NCI-H146 (cell line): ENCODE measurements at regions not wholly inside any gene's neighbourhood (a gene's known extent, or its start where the extent isn't known, plus 50 kb on each side); places are given as distances from the start of the nearest gene placed in this dataset.
A peak's percentile ranks its signal among the peaks of the same experiment; 100 is the strongest.
"Not testable (repeated sequence)": the region's sequence is repeated elsewhere in the genome, so short reads cannot be mapped to it uniquely, and the experiment has no call there.

Experiments
- DNase-seq: peaks from one replicate; lab custom pipeline; 2025; lab: John Stamatoyannopoulos, UW

DNA sequence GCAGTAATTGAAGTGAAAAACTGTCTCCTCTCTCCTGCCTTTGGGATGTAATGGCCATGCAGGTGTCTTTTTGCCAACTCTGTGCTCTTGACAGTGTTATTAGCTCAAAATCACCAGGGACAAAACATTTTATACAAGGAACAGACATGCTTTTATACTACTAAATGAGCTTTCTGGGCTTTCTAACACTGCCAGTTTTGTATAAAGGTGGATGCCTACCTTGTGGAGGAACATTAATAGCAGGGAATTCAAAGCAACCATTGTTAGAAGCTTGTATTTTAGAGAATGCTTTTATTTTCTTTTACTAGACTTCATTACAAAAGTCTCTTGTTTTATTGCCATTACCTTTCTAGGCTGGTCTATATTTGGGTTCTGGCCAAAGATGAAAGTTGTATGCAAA lies 54.7 kb upstream of the ARSJ start:
- no peak for DNase-seq

DNA sequence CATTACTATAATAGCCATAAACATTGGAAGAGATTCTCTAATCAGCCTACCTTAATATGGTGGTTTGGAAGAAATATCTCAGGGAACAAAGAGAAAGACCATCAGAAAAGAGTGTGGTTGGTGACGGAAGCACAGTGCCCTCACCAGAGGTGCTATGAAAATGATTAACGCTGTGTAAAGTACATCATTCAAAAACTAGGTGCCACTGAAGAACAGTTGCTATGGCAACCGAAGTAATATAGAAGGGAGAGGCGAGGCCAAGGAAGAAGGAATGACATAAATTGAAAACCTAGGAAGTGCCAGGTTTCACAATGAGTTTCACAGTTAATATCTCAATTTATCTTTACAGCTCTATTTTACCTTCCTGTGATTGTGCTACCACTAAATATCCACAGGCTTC lies 57.0 kb upstream of the ARSJ start:
- no peak for DNase-seq

DNA sequence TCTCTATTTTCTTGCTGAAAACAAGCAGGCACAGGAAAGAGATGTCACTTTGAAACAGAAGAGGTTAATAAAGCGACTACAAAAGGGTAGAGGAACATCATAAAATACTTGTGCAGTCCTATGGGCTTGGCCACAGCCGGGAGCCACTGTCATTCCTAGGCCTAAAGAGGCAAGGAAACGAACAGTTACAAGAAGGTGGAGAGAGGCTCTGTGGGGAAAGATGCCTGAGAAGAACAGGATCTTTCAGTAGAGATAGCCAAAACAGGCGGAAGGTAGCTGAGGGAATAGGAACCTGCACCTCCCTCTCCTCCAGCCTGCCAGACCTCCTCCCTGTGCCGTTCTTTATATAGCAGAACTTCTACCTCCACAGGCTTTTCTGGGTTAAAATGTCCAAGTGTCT lies 57.4 kb upstream of the ARSJ start:
- DNase-seq, result no peak

DNA sequence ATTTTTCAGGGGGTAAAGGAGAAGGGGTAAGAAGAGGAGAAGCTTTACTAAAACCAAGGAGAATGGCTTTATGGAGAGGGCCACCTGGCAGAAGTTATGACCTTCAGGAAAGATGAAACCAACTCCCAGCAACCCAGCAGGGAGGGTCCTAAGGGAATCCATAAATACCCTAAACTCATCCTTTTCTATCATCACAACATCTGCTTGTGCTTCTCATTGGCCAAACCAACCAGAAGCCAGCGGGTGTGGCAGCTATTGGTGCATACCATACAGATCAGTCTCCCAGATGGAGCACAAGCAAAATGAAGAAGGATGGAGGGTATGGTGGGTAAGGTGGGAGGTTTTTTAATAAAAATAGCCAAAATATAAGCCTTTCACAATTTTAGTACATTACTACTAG lies 58.5 kb upstream of the ARSJ start:
- DNase-seq, result peak; percentile 3

DNA sequence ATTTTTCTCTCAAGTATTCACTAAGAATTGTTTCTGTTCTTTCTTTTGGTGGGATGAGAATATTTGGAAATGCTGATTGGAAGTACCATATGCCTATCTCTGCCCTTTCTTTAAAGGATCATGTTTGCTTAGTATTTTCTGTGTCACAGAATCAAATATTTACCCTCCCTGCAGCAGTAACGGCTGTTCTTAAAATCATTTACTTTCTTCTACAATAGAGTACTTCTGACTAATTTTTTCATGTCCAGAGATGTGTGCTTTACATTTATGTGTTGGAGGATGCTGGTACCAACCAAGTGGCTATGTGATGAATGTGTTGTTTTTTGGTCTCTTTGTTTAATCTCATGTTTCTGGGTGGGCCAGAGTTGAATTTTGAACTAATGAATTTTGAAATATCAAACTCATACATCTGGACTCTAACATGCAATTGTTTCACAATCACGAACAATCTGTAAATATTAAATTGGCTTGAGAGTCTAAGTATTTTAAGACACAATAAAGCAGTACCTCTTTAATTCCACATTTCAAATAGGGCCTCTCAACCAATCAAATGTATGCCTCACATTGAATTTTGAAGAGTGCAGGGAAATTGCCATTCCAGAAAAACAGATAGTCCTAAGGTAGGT lies 59.4 kb upstream of the ARSJ start:
- peak; percentile 50 for DNase-seq

DNA sequence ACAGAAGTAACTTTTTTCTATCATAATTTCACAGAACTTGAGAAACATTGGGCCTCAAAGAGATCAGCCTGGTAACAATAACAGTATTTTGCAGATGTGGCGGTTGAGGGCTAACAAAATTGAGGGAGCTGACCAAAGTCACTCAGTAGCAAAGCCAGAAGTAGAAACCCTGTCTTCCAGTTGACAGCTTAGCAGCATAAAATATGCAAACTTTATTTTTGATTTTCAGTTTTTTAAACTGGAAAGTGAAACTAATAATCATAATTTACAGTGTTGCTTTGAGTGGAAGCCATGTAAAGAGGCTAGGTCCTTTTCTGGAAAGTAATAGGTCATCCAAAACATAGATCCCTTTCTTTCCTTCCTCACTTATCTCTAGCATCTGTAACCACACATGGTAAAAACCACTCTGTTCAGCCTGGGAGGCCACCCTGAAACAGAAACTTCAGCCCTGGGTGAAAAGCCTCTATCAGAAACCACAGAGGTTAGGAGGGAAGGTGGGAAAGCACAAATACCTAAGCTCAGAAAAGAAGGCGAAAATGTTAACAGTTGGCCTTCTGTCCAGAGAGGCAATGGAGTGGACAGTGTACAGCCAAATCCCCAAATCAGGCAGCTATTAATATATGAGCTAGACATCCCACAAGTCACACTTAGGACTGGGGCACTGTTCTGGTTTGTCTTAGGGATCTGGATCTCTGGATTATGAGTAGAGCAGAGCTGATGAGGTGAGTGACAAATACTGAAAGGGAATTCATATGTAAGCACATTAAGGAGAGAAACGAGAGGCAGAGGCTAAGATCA lies 61.1 kb upstream of the ARSJ start:
- no peak for DNase-seq

DNA sequence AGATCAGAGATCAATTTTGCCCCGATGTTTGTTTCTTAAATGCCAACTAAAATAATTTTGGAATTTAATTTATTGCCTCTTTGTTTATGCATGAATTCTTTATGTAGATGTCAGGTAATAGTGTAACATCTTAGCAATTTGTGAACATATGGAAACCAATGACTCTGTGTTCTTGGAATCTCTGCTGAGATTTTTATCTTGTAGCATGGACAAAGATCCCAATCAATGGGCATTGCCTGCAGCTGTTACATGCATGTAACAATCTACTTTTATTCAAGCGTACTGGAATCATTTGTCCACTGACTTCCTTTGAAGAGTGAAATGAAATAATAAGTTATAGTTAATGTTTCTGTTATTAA lies 61.6 kb upstream of the ARSJ start:
- DNase-seq, result no peak

DNA sequence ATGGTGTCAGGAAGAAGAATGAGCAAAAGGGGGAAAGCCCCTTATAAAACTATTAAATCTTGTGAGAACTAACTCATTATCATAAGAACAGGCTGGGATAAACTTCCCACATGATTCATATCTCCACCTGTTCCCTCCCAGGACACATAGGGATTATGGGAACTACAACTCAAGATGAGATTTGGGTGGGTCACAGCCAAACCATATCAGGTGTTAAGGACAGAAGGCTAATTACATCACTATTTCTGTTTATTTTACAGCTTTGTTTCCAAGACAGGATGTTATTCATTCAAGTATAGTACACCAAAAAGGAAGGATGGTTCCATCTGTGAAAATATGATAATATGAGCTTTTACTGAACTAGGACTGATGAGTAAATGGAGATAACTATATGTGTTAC lies 63.7 kb upstream of the ARSJ start:
- DNase-seq, result no peak

DNA sequence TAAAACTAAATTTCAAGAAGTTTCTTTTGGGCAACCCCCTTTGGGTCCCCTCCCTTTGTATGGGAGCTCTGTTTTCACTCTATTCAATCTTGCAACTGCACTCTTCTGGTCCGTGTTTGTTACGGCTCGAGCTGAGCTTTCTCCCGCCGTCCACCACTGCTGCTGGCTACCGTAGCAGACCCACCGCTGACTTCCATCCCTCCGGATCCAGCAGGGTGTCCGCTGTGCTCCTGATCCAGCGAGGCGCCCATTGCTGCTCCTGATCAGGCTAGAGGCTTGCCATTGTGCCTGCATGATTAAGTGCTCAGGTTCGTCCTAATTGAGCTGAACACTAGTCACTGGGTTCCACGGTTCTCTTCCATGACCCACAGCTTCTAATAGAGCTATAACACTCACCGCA lies 64.9 kb upstream of the ARSJ start:
- not testable (repeated sequence) for DNase-seq

DNA sequence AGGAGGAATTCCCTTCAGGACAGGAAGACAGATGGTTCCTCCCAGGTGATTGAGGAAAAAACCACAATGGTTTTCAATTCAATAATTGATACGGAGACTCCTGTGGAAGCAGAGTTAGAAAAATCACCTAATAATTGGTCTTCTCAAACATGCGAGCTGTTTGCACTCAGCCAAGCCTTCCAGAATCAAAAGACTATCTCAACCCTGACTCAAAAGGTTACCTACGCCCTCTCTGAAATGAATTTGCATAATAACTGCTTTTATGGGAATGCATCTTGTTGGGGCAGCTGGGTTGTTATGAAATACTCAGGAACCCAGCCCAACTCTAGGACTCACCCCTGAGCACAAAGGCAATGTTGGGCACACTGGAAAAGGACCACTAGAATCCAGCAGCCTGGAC lies 66.9 kb upstream of the ARSJ start:
- DNase-seq, result peak; percentile 30

DNA sequence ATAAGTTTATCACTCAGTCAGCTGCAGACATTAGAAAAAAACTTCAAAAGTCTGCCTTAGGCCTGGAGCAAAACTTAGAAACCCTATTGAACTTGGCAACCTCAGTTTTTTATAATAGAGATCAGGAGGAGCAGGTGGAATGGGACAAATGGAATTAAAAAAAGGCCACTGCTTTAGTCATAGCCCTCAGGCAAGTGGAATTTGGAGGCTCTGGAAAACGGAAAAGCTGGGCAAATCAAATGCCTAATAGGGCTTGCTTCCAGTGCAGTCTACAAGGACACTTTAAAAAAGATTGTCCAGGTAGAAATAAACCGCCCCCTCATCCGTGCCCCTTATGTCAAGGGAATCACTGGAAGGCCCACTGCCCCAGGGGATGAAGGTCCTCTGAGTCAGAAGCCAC lies 68.7 kb upstream of the ARSJ start:
- not testable (repeated sequence) for DNase-seq

DNA sequence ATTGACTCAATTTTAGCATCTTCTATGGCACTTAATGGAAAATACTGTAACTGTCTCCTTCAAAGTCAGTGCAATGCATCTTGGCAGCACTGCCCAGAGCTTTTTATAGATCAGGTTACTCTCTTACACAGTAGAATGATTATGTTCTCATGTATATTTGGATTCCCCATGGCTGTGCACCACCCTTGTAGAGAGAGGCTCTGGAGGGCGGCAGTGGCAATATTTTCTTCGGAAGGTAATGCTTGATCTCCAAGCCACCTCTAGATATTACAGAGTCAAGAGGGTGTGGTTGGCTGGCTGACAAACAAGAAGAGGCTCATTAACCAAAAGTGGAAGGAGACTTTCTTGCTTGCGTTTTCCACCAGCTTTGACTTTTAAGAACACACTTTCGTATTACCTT lies 72.8 kb upstream of the ARSJ start:
- no peak for DNase-seq

DNA sequence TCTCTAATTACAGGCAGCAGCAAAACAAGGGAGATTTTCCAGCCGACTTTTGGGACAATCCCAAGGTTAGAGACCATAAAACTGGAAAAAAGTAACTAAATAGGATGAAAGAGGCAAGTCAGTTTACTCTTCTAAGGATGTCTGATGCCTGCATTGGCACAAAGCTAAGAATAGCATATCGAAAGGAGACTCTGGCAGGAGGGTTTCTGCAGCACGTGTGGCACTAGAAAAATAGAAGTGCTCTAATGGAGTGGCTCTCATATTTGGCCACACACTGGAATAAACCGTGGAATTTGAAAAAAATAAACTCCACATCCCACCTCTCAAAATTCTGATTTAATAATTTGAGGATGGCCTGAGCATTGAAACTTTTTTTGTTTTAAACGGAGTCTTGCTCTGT lies 77.2 kb upstream of the ARSJ start:
- no peak for DNase-seq

DNA sequence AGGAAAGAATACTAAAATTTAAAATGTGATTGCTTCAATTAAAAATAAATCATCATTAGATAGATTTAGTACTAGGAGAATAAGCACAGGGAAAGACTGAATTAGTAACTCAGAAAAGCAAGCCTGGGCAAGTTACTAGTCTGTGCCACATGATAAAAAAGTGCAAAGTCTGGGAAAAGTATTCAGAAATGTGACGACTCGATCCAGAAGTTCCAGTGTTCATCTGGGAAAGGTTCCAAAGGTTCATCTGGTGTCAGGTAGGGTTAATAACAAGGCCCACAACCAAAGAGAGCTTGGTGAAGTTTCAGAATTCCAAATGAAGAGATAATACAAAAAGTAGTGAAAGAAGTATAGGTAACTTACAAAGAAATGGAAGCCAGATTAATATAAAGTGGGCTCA lies 78.3 kb upstream of the ARSJ start:
- no peak for DNase-seq

DNA sequence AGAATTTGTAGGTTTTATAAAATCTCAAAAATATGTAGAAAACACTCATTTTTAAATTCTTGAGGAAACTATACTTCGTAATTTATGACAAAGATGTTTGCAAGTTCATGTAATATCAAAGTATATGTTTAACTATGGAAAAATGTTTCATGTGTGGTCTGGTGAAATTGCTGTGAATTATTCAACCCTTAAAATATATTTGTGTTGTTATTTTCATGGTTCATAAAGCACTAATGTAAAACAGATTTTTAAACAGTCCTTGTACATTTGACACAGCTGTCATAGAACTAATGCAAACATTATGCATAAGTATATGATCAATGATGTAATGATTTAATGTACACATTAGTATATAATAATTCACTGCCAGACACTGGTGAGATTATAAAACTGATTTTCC lies 83.1 kb upstream of the ARSJ start:
- no peak for DNase-seq

DNA sequence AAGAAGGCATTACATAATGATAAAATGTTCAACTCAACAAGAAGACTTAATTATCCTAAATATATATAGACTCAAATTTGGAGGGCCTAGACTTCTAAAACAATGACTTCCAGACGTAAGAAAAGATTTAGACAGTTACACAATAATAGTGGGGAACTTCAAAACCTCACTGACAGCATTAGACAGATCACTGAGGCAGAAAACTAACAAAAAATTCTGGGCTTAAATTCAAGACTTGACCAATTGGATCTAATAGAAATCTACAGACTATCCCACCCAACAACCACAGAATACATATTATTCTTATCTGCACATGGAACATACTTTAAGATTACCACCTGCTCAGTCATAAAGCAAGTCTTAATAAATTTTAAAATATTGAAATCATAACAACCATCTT lies 93.3 kb upstream of the ARSJ start:
- no peak for DNase-seq

DNA sequence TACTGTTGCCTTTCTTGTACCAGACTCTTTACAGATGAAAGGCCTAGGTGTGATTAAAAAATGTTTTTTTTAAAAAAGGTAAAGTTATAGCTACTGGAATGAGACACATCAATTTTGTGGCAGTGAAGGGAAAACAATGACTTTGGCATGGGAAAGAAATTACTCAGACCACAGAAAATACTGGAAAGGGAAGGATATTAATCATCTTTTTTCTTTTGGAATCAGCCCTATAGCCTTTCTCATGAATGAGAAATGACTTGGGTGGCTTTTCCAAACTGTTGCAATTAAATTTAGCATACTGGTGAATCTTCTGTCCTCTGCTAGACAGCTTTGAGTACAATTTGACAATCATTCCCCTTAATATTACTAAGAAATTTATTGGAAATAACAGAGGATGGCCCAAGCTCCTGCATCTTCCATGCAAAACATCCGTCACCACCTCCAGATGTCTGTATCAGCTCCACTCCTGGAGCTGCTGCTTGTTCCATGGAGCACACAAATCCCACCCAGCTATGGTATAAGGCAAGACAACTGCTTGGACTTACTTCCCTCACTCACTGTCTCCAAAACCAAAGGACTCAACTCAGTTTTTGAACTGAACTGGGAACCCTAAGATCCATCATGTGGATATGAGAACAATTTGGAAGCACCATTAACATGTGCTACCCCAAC lies 97.6 kb upstream of the ARSJ start:
- no peak for DNase-seq

DNA sequence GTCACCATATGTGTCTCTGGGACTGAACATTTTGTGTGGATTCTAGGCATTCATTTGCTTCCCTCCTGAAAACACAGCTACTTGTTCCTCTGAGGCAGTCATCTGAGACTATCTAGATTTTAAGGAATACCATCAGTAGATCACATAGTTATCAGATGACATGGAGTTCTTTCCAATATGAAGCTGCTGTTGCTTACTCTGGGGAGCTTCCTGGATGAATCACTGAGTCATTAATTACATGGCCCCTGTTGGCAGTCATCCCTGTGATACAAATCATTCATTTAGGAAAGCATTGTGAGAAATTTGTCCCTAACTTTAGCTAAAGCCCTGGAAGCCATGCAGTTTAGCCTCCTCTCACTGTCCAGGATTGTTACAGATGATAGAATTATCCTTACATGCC lies 98.2 kb upstream of the ARSJ start:
- no peak for DNase-seq

DNA sequence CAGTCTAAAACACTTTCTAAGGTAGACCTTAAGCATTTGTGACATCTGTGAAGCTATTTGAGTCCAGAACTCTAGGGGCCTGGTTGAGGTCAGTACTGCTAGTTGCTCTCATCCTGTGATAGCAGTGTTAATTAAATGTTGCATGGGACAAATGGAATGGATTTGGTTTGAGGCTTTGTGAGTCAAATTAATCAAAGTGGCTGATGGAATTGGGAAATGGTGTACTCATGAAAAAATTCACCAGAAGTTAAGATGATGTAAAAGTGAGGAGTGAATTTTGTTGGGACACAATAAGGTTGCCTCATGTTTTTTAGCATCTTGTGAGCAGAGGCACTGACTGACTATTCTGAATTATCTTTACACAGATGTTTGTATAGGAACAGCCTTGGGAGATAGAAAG lies 99.2 kb upstream of the ARSJ start:
- DNase-seq, result no peak

DNA sequence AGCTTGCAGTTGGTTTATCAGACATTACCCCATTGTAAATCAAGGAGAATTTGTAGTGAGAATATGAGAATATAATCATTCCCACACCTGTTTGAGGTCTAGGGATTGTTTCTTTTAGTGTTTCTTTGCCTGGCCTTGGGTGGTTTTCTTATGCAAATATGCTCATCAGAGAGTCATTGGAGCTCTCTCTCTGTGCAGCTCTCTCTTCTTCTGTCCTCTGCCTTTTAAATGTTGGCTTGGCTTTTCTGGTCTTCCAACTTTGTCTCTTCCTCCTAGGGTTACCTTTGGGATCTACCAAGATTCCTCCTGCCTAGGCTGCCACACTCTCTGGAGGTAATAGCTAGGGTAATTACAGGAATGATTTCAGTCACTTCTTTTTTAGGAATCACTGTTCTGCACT lies 102.3 kb upstream of the ARSJ start:
- no peak for DNase-seq

DNA sequence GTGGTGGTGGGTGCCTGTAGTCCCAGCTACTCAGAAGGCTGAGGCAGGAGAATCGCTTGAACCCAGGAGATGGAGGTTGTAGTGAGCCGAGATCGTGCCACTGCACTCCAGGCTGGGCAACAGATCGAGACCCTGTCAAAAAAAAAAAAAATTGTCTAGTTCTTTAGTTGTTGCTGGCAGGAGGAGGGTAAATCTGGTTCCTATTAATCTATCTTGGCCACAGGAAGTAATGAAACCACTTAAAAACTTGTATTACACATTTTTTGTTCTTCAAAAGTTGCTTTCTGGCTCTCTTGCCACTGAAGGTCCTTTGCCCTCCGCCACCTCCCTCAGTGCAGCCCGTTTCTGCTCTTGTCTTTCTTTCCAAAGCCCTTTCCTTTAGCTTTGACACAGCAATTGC lies 102.9 kb upstream of the ARSJ start:
- no peak for DNase-seq

DNA sequence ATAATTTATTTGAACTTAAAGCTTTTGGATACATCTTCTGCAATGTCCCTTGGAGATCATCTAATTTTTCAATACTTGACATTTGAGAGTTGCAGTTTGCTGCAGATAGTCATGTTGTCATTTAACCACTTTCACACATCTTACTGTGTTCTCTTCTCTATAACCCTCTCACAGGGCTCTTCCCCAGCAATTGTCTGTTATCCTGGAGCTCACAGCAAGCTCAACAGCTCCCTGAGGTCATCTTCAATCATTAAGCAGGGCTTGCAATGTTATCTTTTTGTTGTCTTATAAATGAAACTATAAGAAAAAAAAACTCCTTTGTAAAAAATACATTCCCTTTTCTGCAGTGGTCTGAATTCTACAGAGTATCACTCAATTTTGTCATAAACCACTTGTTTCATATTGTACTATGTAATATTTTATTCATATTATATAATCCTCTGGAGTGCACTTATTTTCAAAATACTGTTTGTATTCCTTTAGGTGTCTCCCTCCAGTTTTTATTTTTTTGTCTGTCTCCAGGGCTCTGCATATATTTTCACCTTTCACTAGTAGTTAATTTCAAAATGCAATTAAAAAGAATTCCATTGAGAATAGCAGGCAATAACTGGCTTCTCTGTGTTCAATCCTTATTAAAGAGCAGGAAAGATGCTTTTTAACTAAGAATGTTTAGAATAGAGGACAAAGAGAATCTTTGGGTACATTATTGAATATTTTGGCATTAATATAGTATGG lies 106.3 kb upstream of the ARSJ start:
- no peak for DNase-seq
